ENCODE measurements at regions not wholly inside any gene's neighbourhood (a gene's known extent, or its start where the extent isn't known, plus 50 kb on each side); places are given as distances from the start of the nearest gene placed in this dataset.

- DNase-seq = no peak
Observed at GRCh38 chr10:47238331-47239095, 61.5 kb upstream of the GDF10 start.

GRCh38 chr10:47239211-47239610 lies 60.8 kb upstream of the GDF10 start:
- no peak for DNase-seq

GRCh38 chr10:47240173-47240572 lies 59.8 kb upstream of the GDF10 start:
- no peak for DNase-seq

GRCh38 chr10:47241256-47241655 lies 58.7 kb upstream of the GDF10 start:
- no peak for DNase-seq

- no peak for DNase-seq
Observed at GRCh38 chr10:47241946-47242867, 57.8 kb upstream of the GDF10 start.

- DNase-seq = no peak
Observed at GRCh38 chr10:47243356-47243755, 56.6 kb upstream of the GDF10 start.

- no peak for DNase-seq
Observed at GRCh38 chr10:47243791-47244190, 56.2 kb upstream of the GDF10 start.

- no peak for DNase-seq
Observed at GRCh38 chr10:47244560-47245500, 55.2 kb upstream of the GDF10 start.

- DNase-seq = no peak
Observed at GRCh38 chr10:47245731-47246350, 54.2 kb upstream of the GDF10 start.

GRCh38 chr10:47246406-47247147 lies 53.4 kb upstream of the GDF10 start:
- DNase-seq = no peak

- DNase-seq = no peak
Observed at GRCh38 chr10:47247148-47248059, 52.6 kb upstream of the GDF10 start.

- DNase-seq = no peak
Observed at GRCh38 chr10:47248386-47249090, 51.5 kb upstream of the GDF10 start.

GRCh38 chr10:47249881-47250280 lies 50.1 kb upstream of the GDF10 start:
- DNase-seq = no peak

All from NCI-H1417 treated with DMSO at 0.1 percent for 48 hours (cell line).